Ovary (tissue), 3 donors: ENCODE measurements at regions not wholly inside any gene's neighbourhood (a gene's known extent, or its start where the extent isn't known, plus 50 kb on each side); places are given as distances from the start of the nearest gene placed in this dataset.

Experiments used
- EP300 ChIP-seq: sonication (generic); formaldehyde crosslinking; IDR thresholded peaks from one replicate; pipeline ENCODE4 v1.6.1; 2017; ENCODE audit warnings: antibody characterized with exemption
- POLR2A ChIP-seq: fragments of 450-650 bp; IDR thresholded peaks from one replicate; pipeline ENCODE4 v1.6.1; 2017; ENCODE audit warnings: antibody characterized with exemption, mild to moderate bottlenecking, moderate library complexity
- TF ChIP-seq, protein P1 (sequence below), 3 donors: fragments of 450-650 bp in 2 of 3; fragments of 200-600 bp in 1 of 3; IDR thresholded peaks; one replicate each; pipeline versions ENCODE4 v1.5.1 to v1.8.0; 2016 to 2022; ENCODE audit warnings: antibody characterized with exemption in 3 of 3, mild to moderate bottlenecking in 1 of 3
- donor health status: DM: no; HTN: no; CAD: no.

DNA sequence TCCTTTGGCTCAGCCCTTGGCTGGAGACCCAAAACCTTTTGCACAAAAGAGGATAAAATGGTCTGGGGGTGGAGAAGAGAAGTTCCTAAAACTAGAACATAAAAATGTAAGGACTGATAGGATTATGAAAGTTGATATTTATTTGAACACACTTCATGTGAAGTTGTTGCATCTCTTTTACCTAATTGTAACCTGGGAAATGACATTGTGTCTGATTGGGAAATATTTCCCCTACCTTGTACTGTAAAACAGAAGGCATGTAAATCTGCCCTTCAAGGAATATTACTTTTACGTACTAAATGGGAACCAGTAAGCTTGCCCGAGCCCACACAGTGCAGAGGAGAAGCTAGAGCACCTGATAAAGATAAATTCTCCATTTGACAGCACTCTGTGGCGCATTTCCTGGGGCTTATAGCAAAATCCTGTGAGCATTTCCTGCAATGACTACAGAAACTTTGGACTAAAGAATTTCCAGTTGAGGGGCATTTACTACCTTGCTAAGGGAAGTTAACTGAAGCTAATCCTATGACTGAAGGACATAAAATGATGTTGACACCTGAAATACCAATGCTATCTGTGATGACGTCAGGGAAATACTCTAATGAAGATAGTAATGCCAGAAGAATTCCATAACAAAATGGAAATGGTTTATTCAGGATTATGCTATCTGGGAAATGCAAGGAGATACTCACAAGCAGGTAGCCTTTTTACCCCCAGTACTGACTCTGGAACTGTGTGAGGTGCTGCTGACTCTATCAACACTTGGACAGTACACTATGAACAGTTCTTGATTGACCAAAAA, 78.3 kb upstream of the LIFR start:
- TF ChIP-seq, protein P1, sequence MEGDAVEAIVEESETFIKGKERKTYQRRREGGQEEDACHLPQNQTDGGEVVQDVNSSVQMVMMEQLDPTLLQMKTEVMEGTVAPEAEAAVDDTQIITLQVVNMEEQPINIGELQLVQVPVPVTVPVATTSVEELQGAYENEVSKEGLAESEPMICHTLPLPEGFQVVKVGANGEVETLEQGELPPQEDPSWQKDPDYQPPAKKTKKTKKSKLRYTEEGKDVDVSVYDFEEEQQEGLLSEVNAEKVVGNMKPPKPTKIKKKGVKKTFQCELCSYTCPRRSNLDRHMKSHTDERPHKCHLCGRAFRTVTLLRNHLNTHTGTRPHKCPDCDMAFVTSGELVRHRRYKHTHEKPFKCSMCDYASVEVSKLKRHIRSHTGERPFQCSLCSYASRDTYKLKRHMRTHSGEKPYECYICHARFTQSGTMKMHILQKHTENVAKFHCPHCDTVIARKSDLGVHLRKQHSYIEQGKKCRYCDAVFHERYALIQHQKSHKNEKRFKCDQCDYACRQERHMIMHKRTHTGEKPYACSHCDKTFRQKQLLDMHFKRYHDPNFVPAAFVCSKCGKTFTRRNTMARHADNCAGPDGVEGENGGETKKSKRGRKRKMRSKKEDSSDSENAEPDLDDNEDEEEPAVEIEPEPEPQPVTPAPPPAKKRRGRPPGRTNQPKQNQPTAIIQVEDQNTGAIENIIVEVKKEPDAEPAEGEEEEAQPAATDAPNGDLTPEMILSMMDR (IDR thresholded peaks at IDR 0.05), result no peak
- TF ChIP-seq POLR2A (no peak), EP300 (no peak)
